Breast epithelium (tissue), 3 donors: ENCODE measurements at regions not wholly inside any gene's neighbourhood (a gene's known extent, or its start where the extent isn't known, plus 50 kb on each side); places are given as distances from the start of the nearest gene placed in this dataset.

Source experiments
- POLR2AphosphoS5 ChIP-seq, 3 donors: sonication (generic); formaldehyde crosslinking; IDR thresholded peaks; one replicate each; pipeline ENCODE4 v1.6.1; 2017; ENCODE audit warnings: antibody characterized with exemption in 3 of 3
- TF ChIP-seq, protein P1 (sequence below), 3 donors: fragments of 450-650 bp; IDR thresholded peaks; one replicate each; pipeline ENCODE4 v1.5.1; 2016 to 2017; ENCODE audit warnings: antibody characterized with exemption in 3 of 3, mild to moderate bottlenecking in 3 of 3, moderate library complexity in 3 of 3

DNA sequence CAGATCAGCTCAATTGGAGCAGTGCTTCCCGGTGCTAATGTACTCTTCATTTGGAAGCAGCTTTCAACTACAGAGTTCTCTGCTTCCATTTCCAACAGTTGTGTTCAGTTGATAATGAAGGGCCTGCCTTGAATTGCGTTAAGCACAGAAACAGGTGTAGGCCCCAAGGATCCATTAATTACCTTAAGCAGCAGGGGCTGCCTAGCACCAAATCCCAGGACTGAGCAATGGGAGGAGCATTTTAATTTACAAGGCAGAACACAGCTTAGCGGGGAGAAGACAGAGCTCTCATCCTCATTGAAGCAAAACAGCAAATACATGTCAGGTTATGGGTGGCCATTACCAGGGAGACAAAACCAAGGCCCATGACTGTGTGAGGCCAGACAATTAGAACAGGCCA, 349.6 kb downstream of the TFEC start:
- TF ChIP-seq, protein P1, sequence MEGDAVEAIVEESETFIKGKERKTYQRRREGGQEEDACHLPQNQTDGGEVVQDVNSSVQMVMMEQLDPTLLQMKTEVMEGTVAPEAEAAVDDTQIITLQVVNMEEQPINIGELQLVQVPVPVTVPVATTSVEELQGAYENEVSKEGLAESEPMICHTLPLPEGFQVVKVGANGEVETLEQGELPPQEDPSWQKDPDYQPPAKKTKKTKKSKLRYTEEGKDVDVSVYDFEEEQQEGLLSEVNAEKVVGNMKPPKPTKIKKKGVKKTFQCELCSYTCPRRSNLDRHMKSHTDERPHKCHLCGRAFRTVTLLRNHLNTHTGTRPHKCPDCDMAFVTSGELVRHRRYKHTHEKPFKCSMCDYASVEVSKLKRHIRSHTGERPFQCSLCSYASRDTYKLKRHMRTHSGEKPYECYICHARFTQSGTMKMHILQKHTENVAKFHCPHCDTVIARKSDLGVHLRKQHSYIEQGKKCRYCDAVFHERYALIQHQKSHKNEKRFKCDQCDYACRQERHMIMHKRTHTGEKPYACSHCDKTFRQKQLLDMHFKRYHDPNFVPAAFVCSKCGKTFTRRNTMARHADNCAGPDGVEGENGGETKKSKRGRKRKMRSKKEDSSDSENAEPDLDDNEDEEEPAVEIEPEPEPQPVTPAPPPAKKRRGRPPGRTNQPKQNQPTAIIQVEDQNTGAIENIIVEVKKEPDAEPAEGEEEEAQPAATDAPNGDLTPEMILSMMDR (IDR thresholded peaks at IDR 0.05) = no peak
- no peak for TF ChIP-seq POLR2AphosphoS5 (IDR thresholded peaks at IDR 0.05)
